ENCODE measurements at regions not wholly inside any gene's neighbourhood (a gene's known extent, or its start where the extent isn't known, plus 50 kb on each side); places are given as distances from the start of the nearest gene placed in this dataset.

GRCh38 chr5:54630738-54631359, 113.3 kb downstream of the SNX18 start:
- TF ChIP-seq CTCF (IDR thresholded peaks at IDR 0.05), result no peak
- TF ChIP-seq POLR2A (IDR thresholded peaks at IDR 0.05), result no peak
